Stimulated activated naive B cell treated with anti-CD40 and anti-IgM and Interleukin-4, amounts not matched to agents 10 μg/mL and 1 μg/mL and 100 μg/mL, for 72 hours (primary cell): ENCODE measurements at regions not wholly inside any gene's neighbourhood (a gene's known extent, or its start where the extent isn't known, plus 50 kb on each side); places are given as distances from the start of the nearest gene placed in this dataset.

Experiments
- ATAC-seq, 2 donors: fragments of 150-1000 bp; cut with Tn5 transposase; replicated peaks; 2 replicates each; pipeline ENCODE4 v1.10.0; 2021; ENCODE audit warnings: moderate library complexity in 1 of 2
- DNase-seq: peaks from one replicate; pipeline ENCODE4 v3.0.0; 2021
- H3K27ac Mint-ChIP-seq: one replicate; pipeline ENCODE4 v1.8.0; 2022; ENCODE audit warnings: mild to moderate bottlenecking, mixed read lengths
- H3K27me3 Mint-ChIP-seq, 2 donors: one replicate each; pipeline ENCODE4 v1.8.0; 2022; ENCODE audit warnings: mixed read lengths in 2 of 2
- H3K36me3 Mint-ChIP-seq, 2 donors: one replicate each; pipeline ENCODE4 v1.8.0; 2022; ENCODE audit warnings: mixed read lengths in 2 of 2, mild to moderate bottlenecking in 1 of 2
- H3K4me1 Mint-ChIP-seq, 2 donors: one replicate each; pipeline ENCODE4 v1.8.0; 2022; ENCODE audit warnings: mixed read lengths in 2 of 2, mild to moderate bottlenecking in 1 of 2
- H3K4me3 Mint-ChIP-seq, 2 donors: one replicate each; pipeline ENCODE4 v1.8.0; 2022; ENCODE audit warnings: mild to moderate bottlenecking in 2 of 2, mixed read lengths in 2 of 2, moderate library complexity in 1 of 2
- H3K9me3 Mint-ChIP-seq, 2 donors: one replicate each; pipeline ENCODE4 v1.8.0; 2022; ENCODE audit warnings: mixed read lengths in 2 of 2, mild to moderate bottlenecking in 1 of 2

- no peaks in the 10 kb centered on the region for H3K36me3 Mint-ChIP-seq
Measured at GRCh38 chr20:62539198-62540045, 63.6 kb upstream of the GATA5 start.

GRCh38 chr20:62540504-62540903 is 64.7 kb upstream of the GATA5 start:
- Mint-ChIP-seq H3K4me1 (no peaks in the 10 kb centered on the region), H3K36me3 (no peaks in the 10 kb centered on the region), H3K27ac (no peak overlapping the region), H3K4me3 (no peak overlapping the region), H3K27me3 (peaks cover 10 to 19% of the 10 kb centered on the region in 2 donors), H3K9me3 (peaks cover 6 to 7% of the 10 kb centered on the region in 2 donors)
- ATAC-seq (no peak), DNase-seq (no peak)

More at GRCh38 chr20:62539198-62540045, 63.6 kb upstream of the GATA5 start:
- DNase-seq (no peak), ATAC-seq (no peak)
- Mint-ChIP-seq H3K4me3 (no peak overlapping the region), H3K27me3 (peaks cover 10 to 19% of the 10 kb centered on the region in 2 donors), H3K4me1 (no peaks in the 10 kb centered on the region), H3K27ac (no peak overlapping the region), H3K9me3 (peaks cover 2% of the 10 kb centered on the region in 2 donors)

GRCh38 chr20:62542862-62543261 is 67.1 kb upstream of the GATA5 start:
- H3K27me3 Mint-ChIP-seq = peaks cover 23 to 35% of the 10 kb centered on the region in 2 donors
- DNase-seq (no peak), ATAC-seq (no peak)
- H3K4me3 Mint-ChIP-seq = no peak overlapping the region
- H3K4me1 Mint-ChIP-seq = no peaks in the 10 kb centered on the region
- H3K9me3 Mint-ChIP-seq = peaks cover 6 to 7% of the 10 kb centered on the region in 2 donors
- H3K27ac Mint-ChIP-seq = no peak overlapping the region
- H3K36me3 Mint-ChIP-seq = no peaks in the 10 kb centered on the region

DNA sequence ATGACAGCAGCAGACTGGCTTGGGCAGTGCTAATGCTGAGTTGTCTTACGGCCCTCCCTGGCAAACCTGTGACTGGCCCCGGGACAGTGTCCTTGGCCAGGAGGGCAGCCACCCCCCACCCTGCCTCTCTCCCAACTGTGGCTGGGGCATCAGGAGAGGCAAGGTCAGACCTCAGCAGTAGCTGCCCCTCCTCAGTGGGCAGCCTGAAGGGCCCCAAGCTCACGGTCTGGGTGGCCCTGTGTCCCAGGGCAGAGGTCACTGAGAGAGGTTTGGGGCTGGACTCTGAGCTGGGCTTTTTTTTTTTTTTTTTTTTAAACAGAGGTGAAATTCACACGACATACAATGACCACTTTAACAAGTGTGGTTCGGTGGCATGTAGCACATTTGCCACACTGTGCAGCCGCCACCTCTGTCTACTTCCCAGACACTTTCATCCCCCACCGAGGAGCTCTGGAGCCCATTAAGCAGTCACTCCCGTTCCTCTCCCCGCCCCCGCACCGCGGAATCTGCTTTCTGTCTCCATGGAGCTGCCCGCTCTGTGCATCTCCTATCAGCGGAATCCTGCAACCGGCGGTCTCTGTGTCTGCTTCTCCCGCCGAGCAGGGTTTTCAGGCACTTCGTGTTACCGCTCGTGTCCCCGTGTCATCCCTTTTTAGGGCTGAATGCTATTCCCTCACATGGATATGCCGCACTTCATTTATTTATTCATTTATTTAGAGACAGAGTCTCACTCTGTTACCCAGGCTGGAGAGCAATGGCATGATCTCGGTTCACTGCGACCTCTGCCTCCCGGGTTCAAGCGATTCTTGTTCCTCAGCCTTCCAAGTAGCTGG is 67.9 kb upstream of the GATA5 start:
- Mint-ChIP-seq H3K27ac (peak overlapping the region; percentile 37), H3K4me3 (no peak overlapping the region), H3K4me1 (no peaks in the 10 kb centered on the region), H3K27me3 (peaks cover 31 to 43% of the 10 kb centered on the region in 2 donors), H3K9me3 (peaks cover 6 to 7% of the 10 kb centered on the region in 2 donors), H3K36me3 (no peaks in the 10 kb centered on the region)
- DNase-seq (no peak), ATAC-seq (no peak)

- Mint-ChIP-seq H3K4me1 (no peaks in the 10 kb centered on the region), H3K27ac (no peak overlapping the region), H3K4me3 (no peak overlapping the region)
Measured at GRCh38 chr20:62544505-62545055, 68.8 kb upstream of the GATA5 start.

GRCh38 chr20:62545271-62545670 is 69.5 kb upstream of the GATA5 start:
- no peak overlapping the region for H3K27ac Mint-ChIP-seq
- H3K36me3 Mint-ChIP-seq = no peaks in the 10 kb centered on the region

More at GRCh38 chr20:62544505-62545055, 68.8 kb upstream of the GATA5 start:
- peaks cover 6 to 7% of the 10 kb centered on the region in 2 donors for H3K9me3 Mint-ChIP-seq
- peaks cover 40 to 52% of the 10 kb centered on the region in 2 donors for H3K27me3 Mint-ChIP-seq
- DNase-seq = no peak
- no peaks in the 10 kb centered on the region for H3K36me3 Mint-ChIP-seq
- ATAC-seq = no peak

DNA sequence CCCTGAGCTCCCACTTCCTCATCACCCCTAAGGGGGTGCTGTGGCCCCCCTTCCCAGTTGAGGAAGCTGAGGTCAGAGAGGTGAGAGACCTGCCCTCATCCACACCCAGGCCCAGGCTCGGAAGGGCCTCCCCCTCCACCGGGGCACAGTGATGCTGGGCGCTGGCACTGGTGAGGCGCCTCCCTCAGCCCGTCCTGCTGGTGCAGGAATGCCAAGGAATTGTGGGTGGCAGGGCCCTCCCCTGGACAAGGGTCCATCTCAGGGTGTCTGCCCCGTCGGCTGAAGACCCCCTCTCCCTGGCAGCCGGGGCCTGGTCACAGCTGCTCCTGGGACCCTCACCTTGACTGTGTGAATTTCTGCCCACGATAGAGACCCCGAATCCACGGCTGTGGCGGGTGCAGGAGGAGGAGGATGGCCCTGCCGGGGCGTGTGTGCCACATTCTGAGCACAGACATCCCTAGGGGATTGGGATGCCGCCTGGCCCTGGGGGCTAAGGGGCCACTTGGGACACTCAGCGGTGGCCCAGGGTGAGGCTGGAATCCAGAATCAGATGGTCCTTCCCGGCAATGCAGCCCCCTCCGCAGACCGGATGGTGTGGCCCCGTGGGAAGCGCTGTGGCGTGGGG is 70.2 kb upstream of the GATA5 start:
- Mint-ChIP-seq H3K4me3 (no peak overlapping the region), H3K27me3 (peaks cover 48 to 63% of the 10 kb centered on the region in 2 donors)
- no peak for ATAC-seq

More at GRCh38 chr20:62545271-62545670, 69.5 kb upstream of the GATA5 start:
- no peak overlapping the region for H3K4me3 Mint-ChIP-seq
- no peak for DNase-seq
- no peak for ATAC-seq
- H3K9me3 Mint-ChIP-seq = peaks cover 6 to 7% of the 10 kb centered on the region in 2 donors
- H3K4me1 Mint-ChIP-seq = peaks cover 0 to under 1% of the 10 kb centered on the region in 2 donors
- peaks cover 42 to 55% of the 10 kb centered on the region in 2 donors for H3K27me3 Mint-ChIP-seq

GRCh38 chr20:62546606-62547005 is 70.8 kb upstream of the GATA5 start:
- Mint-ChIP-seq H3K27me3 (peaks cover 49 to 69% of the 10 kb centered on the region in 2 donors), H3K4me1 (peaks cover 4 to 14% of the 10 kb centered on the region in 2 donors), H3K9me3 (peaks cover 6 to 7% of the 10 kb centered on the region in 2 donors), H3K27ac (no peak overlapping the region), H3K4me3 (no peak overlapping the region), H3K36me3 (no peaks in the 10 kb centered on the region)
- ATAC-seq (no peak), DNase-seq (no peak)

More for the DNA sequence above, 70.2 kb upstream of the GATA5 start:
- peaks cover 6 to 7% of the 10 kb centered on the region in 2 donors for H3K9me3 Mint-ChIP-seq
- no peak overlapping the region for H3K27ac Mint-ChIP-seq
- no peak for DNase-seq
- H3K36me3 Mint-ChIP-seq = no peaks in the 10 kb centered on the region
- H3K4me1 Mint-ChIP-seq = peaks cover 4 to 8% of the 10 kb centered on the region in 2 donors

GRCh38 chr20:62547364-62547763 is 71.6 kb upstream of the GATA5 start:
- peaks cover 7 to 19% of the 10 kb centered on the region in 2 donors for H3K4me1 Mint-ChIP-seq
- H3K27ac Mint-ChIP-seq = peak overlapping the region; percentile 37
- no peak overlapping the region for H3K4me3 Mint-ChIP-seq
- ATAC-seq (no peak), DNase-seq (no peak)
- peaks cover 6 to 7% of the 10 kb centered on the region in 2 donors for H3K9me3 Mint-ChIP-seq
- H3K36me3 Mint-ChIP-seq = no peaks in the 10 kb centered on the region
- peaks cover 52 to 70% of the 10 kb centered on the region in 2 donors for H3K27me3 Mint-ChIP-seq

- H3K27ac Mint-ChIP-seq = no peak overlapping the region
- no peak for ATAC-seq
- DNase-seq = no peak
Measured at GRCh38 chr20:62548471-62548870, 72.7 kb upstream of the GATA5 start.

GRCh38 chr20:62549029-62549428 is 73.2 kb upstream of the GATA5 start:
- Mint-ChIP-seq H3K36me3 (no peaks in the 10 kb centered on the region), H3K9me3 (peaks cover 6 to 7% of the 10 kb centered on the region in 2 donors), H3K4me1 (peaks cover 7 to 19% of the 10 kb centered on the region in 2 donors), H3K27me3 (peaks cover 59 to 79% of the 10 kb centered on the region in 2 donors), H3K4me3 (no peak overlapping the region), H3K27ac (no peak overlapping the region)
- no peak for DNase-seq
- no peak for ATAC-seq

More at GRCh38 chr20:62548471-62548870, 72.7 kb upstream of the GATA5 start:
- Mint-ChIP-seq H3K4me3 (no peak overlapping the region), H3K27me3 (peaks cover 57 to 77% of the 10 kb centered on the region in 2 donors), H3K36me3 (no peaks in the 10 kb centered on the region), H3K9me3 (peaks cover 6 to 7% of the 10 kb centered on the region in 2 donors), H3K4me1 (peaks cover 7 to 19% of the 10 kb centered on the region in 2 donors)

DNA sequence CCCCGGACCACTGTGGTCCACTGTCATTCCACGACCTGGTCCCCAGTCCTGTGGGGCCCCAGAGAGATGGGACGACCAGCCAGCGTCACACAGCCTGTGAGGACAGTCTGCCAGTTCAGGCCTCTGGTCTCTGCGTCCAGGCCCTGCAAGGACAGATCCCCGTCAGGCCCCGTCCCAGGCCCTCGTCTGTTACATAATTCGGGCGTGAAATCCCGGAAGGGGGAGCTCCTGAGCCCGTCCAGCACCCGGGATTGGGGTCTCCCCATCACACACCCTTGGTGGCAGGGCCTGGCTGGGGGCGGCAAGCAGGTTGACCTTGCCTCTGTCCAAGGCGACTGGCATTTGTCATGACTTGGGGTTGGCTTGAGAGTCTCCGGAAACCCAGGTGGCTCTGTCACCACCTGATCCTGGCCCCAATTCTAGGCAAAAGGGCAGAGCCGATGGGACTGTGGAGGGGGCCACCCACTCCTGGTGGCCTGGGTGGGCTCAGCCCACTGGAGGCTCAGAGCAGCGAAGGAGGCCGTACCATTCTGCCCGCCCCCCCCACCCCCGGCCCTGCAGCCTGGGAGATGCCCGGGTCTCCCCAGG is 73.8 kb upstream of the GATA5 start:
- ATAC-seq (no peak), DNase-seq (no peak)
- Mint-ChIP-seq H3K36me3 (no peaks in the 10 kb centered on the region), H3K27me3 (peaks cover 58 to 77% of the 10 kb centered on the region in 2 donors), H3K27ac (no peak overlapping the region), H3K4me1 (peaks cover 7 to 19% of the 10 kb centered on the region in 2 donors), H3K4me3 (no peak overlapping the region), H3K9me3 (peaks cover 2 to 3% of the 10 kb centered on the region in 2 donors)

- H3K36me3 Mint-ChIP-seq = no peaks in the 10 kb centered on the region
- H3K27me3 Mint-ChIP-seq = peaks cover 58 to 82% of the 10 kb centered on the region in 2 donors
- DNase-seq (no peak), ATAC-seq (peak; percentile 21 to 37)
- H3K4me1 Mint-ChIP-seq = peaks cover 7 to 19% of the 10 kb centered on the region in 2 donors
- H3K4me3 Mint-ChIP-seq = peak overlapping the region; percentile 49 to 68
- H3K9me3 Mint-ChIP-seq = no peaks in the 10 kb centered on the region
- no peak overlapping the region for H3K27ac Mint-ChIP-seq
Measured at GRCh38 chr20:62550087-62550632, 74.4 kb upstream of the GATA5 start.
